ENCODE measurements at regions not wholly inside any gene's neighbourhood (a gene's known extent, or its start where the extent isn't known, plus 50 kb on each side); places are given as distances from the start of the nearest gene placed in this dataset.

DNA sequence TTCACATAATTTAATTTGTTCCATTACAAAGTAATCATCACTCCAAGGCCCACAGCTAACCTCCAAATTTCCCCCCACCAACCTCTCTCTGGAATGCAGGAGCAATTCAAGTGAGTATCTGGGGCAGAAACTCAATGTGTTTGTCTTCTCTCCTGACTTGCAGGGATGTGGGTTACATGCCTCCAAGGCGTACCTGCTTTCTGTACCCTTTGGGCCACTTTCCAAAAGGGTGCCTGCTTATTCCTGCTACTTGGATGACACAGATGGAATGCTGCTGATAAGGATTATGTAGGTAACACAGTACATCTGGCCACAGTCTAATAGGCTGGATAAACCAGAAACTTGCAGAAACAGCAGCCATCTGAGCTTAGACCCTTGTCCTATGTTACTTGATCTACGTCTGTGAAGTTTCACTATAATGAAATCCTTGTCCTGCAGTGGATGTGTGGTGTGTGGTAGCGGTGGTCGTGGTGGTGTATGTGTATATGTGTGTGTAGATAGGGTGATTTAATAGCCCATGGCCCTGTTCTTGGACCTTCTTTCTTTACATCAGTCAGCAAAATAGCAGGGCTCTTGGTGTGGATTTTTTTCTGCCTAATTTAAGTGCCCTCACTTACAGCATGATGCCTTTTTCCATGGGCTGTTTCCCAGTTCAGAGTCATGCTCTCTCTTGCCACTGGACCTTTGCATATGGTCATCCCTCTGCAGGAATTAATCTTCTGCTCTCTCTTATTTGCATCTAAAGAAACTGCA is 175.9 kb downstream of the ZDHHC21 start:
- DNase-seq = no peak

DNA sequence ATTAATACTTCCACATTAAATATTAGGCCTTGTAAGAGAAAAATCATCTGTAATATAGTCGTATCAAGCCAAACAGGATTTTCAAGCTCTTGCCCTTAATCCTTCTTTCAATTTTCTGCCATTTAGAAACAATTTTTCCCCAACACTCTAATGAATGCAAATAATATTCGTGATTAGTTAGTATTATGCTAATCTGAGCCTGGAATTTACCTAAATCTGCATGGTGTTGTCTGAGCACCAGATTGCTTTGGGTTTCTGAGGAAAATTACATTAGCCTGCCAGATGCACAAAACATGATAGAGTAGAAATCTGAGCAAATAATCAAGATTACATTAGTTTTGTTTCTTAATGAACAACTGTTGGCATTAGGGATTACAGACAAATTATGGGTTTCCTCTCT is 176.6 kb downstream of the ZDHHC21 start:
- no peak for DNase-seq

DNA sequence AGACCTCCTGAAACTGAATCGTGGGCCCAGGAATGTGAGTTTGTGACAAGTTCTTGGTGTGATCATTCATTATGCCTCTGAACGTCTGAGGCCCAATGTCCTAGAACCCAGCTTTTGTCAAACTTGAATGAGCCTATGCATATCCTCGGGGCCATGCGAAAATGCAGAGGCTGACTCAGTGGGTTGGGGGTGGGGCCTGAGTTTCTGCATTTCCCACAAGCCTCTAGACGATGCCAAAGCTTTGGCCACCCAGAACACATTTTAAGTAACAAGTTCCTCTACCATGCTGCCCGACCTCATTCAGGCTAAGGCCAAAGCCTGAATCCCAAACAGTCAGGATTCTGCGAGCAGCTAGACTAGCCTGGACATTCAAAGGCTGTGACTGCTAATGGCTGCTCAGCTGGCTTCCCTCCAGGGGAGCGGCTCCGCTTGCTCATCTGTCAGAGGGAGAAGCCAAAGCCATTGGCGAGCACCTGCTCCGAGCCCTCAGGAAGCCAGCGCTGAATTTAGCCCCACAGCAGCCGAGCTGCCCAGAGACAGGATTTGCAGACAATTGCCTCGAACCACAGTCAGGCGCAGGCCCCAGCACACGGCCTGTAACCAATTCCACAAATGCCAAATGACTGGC is 177.5 kb downstream of the ZDHHC21 start:
- DNase-seq = no peak

DNA sequence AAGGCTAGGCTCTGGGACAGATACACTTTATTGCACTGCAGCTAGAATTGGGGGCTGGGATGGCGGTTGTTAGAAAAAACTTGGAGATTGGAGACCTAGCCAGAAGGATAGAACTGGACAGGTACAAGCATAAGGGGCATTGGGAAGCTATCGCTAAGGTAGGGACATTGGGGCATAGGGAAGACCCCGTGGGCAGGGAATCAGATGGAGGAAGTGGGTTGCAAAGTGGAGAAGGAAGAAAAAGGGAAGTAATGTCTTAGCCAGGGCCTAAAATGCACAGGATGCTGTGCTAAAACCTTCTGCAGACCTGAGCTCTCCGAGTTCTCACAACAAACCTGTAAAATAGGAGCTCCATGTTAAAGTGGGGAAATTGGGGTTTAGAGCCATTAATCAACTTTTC is 178.2 kb downstream of the ZDHHC21 start:
- DNase-seq = no peak

DNA sequence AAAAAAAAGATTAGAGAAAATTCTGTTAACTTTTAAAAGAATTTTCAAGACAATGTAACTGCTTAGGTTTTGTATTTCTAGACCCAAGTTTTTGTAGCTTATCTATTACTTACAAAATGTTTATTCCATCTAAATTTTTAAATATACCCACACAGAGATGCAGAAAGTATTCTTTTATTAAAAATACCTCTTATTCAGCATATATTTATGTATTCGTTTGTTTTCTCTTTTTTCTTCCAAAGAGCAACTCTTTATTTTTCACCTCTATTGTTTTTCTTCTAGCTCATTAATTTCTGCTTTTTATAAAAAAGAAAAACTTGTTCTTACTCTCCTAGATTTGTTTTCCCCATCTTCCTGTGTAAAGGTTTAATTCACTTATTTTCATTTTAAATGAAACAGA is 180.3 kb downstream of the ZDHHC21 start:
- DNase-seq = no peak

DNA sequence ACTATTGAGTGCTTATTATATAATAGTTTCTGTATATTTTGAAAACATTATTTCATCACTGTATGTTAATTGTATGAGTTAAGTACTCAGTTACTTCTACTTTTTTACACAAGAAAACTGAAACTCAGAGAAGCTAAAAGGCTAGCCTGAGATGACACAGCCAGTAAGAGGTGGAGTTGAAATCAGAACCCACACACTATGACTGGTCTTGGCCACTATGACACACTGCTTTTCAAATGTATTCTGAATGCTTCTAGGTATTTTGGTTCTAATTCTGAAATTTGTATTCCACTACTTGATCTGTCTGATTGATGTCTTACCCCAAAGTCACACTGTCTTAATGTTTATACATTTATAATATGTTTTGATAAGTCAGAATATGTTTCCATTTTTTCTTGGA is 181.8 kb downstream of the ZDHHC21 start:
- no peak for DNase-seq

DNA sequence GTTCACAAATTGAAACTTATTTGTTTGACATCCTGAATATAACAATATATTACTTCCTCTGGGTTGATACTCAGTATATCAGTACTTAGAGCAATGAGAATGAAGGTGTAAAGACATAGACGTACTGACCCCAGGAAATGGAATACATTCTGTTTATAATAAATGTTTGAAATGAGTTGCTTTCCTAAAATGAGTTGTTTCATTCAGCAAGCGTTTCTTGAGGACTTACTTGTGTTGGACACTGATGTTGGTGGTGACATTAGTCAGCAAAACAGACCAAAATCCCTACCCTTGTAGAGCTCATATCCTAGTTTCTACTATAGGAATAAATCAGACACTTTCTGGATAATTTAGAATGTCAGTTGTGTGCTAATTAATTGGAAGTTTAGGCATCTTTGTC is 184.3 kb downstream of the ZDHHC21 start:
- DNase-seq = no peak

DNA sequence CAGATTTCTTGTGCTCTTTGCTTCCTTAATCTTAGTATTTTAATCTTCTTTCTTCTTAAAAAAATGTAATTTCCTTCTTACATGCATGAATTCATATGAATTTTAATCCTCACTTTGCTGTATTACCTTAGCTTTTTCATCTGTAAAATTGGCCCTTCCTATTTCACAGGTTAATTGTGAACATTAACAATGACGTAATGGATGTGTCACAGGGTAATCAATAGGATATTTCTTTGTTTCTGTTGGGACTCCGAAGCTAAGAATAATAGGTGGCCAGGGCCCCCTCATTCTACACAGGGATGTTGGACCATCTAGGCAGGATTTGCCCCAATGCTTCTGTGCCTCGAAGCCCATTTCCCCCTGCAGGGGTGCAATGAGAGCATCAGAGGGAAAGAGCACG is 187.4 kb upstream of the NFIB start:
- DNase-seq = no peak

DNA sequence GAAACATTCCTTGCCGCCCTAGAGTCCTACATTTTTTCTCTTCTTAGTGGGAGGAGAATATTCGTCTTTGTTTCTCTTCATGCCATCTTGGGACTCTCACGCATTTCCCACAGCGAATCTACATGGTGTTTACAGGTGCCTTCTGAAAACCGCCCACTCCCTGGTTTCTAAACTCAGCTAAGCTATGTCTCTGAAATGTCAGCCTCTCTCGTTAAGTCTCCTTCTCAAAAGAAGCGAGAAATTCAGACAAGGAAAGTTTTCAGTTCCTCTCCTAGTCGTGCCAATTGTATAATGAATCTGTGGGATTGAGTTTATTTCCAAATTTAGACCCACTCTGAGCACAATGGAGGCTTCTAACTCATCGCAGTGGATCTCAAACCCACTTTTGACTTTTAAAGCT is 186.8 kb upstream of the NFIB start:
- DNase-seq = no peak

DNA sequence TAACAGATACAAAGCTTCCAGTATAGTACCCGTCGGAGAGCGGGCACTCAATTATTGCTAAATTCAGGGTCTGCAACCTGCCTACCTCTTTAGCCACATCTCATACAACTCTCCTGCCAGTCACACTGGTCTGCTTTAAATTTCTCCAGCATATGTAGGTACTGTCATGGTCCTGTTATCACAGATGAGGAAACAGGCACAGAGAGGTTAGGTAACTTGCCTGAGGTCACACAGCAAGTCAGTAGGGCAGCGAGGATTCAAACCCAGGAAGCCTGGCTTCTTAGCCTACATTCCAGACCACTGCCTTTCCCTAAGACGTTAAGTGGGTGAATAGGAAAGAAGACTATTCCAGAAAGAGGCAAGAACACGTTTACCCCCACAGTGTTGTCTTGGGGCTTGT is 186.0 kb upstream of the NFIB start:
- DNase-seq = no peak

DNA sequence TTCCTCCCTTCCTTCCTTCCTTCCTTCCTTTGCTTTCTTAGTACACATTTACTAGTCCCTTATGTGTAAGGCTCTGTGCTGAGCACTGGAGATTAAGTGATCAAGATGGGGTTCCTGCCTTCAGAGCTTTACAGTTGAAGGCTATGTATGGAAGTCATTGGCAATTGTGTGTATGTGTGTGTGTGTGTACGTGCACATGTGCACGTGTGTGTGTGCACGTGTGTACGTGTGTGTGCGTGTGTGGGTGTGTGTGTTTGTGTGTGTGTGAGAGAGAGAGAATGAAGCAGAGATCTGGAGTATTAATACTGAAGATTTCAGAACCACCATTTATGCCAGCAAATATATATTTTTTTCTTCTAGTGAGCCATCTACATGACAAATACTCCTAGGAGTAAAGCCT is 184.9 kb upstream of the NFIB start:
- no peak for DNase-seq

DNA sequence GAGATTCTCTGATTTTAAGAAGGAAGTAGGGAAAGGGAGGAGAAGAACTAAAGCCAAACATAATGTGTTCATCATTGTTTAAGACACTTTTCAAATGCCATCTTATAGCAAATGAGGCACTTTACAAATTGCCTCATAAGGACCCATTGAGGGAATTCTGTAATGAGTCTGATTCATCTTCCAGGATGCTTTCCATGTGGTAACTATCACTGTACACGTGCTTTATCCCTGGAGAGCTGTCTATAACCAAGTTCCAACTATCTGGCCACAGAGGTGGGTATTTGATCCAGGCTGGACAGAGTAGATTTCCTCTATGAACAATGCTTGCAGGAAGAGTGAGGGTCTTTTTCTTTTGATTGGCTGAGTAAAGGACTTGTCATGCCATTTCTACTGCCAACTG is 183.5 kb upstream of the NFIB start:
- DNase-seq = no peak

DNA sequence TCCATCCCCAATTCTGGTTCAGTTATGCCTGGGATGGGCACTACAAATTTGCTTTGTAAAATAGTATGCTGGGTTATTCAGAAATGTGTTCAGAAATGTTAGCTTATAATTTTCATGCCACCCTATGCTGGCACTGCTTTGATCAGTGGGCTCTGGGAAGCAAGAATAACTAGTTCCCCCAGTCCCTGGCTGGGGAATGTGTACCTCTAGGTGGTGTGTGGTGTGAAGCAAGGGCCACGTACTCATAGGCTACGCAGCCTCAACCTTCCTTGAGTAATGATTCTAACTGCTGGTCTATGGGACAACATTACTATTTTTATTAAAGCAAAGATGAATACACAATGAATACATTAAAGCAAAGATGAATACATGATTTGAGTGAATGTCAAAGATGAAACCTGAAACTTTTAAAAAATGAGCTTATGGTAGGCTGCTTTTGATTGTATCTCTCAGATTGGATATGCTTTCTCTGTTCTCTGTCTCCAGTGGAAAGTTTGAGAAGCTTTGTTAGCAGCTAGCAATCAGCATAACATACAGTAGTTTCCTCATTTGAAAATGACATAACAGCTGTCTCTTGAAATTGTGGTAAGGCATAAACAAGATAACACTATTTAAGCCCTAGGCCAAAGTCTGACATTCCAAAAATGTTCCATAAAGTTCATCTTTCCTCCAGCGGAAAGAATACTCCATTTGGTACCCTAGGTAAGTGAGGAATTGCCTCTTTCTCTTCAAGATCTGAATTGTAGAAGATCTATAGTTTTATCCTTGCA is 174.7 kb upstream of the NFIB start:
- DNase-seq = no peak

DNA sequence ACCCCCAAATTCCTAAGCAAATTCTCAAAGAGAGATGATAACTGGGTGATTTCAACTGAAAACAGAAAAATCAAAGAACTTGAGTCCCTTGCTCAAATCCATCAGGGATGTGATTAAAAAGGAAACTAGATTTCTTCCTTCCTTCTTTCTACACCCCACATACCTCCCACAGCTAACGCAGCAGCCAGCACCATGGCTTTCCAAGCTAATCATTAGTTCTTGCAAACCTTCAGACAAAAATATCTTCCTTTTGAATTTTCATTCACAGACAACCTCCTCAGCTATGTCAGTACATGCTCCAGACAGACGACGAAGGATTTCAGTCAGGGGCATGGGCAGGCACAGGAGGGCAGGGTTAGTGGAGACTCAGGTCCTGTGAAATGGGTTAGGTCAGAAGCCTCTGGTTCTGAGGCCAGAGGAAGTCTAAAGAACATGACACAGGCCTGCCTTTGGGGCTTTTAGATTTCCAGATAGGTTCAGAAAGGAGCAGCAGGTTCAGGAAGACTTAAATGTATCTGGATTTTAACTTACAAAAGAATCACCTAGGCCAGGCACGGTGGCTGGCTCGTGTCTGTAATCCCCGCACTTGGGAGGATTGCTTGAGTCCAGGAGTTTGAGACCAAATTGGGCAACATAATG is 173.7 kb upstream of the NFIB start:
- no peak for DNase-seq

DNA sequence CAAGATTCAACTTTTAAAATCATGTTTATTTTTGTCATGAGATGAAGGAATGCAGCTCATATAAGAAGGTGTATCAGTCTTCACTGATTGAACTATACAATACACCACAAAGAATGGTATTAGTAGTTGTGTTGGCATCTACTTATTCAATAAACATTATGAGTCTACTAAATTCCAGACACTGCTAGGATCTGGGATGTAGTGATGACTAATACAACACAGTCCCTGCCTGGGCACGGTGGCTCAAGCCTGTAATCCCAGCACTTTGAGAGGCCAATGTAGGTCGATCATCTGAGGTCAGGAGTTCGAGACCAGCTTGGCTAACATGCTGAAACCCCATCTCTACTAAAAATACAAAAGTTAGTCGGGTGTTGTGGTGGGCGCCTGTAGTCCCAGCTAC is 171.4 kb upstream of the NFIB start:
- DNase-seq = no peak

DNA sequence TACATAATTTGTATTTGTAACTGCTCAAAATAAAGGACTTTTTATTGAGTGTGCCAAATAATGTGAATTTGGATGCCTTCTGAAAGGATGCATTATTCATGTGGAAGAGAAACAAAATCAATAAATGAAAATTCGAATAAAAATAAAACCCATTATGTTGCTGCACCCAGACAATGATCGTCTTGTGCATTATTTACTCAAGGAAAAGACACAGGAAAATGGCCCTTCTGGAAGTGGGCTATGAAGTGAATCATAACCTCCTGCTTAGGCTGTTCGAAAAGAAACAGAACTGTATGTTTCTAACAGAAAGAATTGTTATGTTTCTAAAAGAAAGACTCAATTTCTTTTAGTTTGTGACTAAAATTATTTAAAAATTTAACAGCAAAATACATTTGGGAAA is 168.9 kb upstream of the NFIB start:
- DNase-seq = no peak

DNA sequence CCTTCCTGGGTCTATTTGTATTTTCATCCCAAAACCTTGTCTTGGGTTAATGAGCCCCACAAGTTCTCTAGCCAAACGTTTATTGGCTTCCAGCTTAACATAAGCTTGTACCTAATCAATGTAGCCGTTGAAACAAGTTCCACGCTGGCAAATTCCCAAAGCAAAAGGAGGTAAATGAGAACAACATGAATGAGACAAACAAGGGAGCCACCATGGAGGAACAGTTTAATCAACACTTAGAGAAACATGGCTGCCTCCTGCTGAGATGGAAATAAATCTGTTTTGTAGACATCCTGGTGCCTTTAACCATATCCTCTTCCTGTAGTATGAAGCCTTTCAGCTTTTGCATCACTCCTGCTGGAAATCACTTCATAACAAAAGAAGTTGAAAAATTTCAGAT is 166.6 kb upstream of the NFIB start:
- DNase-seq = no peak

DNA sequence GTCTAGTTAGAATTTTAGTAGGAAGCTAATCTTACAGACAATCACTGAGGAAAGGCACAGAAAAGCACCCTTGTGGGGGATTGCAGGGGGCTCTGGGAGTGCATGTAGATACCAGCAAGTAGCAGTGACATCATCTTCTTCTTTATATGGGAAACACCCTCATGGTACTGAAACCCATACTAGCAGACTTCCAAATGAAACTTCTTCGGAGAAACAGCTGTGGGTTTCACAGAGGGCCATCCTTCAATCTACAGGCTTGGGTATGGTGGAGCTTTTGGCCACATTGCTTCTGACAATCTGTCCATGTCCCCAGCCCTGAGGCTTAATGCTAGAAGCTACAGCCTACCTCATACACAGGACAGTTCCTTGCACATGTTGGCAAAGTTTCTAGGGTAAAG is 165.2 kb upstream of the NFIB start:
- no peak for DNase-seq

DNA sequence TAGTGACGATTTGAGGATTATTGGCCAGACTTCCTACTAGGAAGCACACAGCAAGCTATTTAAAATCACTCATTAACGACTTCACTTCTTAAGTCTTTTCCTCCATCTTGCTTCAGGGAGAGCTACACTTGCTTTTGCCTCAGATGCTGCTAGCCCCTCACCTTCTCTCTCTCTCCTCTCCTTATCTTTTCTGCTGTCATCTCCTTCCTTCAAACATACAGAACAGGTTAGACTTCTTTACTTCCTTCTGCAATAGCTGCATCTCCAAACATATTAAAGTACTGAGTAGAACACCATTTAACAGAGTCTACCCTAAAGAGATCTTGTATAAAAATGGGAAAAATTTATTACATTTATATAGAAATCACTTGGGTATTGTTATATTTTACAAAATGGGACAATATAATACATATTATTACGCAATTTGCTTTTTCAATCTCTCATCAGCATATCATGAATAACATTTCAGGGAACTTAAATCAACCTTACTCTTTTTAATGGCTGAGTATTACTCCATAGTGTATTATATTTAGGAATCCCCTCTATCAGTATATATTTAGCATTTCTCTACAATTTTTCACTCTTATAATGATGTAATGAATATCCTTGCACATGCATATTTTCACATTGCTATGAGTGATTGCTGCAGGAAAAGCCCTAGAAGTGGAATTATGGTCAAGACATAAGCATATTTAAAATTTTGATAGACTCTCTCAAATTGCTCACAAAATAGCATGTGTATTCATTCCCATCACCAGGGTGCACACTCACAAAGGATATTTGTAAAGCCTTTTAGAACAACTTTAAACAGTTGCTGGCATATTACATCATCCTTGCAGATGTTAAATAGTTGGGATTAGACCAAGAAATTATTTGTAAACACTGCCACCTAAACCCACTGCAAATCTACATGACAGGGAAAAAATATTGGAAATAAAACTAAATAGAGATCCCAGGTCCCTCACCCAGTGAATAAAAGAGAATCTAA is 164.5 kb upstream of the NFIB start:
- DNase-seq = no peak

DNA sequence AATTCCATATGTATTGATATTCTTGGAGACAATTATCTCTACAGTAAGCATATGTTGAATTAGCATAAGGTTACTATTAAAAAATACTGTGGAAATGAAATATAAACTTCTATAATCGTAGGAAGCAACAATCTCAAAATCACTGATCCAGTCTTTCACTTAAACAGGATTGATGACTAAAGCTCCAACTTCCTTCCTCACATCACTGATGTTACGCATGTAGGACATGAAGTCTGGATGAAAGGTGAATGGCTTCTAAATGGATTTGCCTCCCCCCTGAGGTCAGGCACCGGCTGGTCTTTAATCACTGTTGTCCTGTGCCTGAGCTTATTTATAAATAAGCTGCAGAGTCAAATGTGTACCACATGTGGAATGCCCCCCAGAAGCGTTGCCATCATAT is 157.1 kb upstream of the NFIB start:
- no peak for DNase-seq

DNA sequence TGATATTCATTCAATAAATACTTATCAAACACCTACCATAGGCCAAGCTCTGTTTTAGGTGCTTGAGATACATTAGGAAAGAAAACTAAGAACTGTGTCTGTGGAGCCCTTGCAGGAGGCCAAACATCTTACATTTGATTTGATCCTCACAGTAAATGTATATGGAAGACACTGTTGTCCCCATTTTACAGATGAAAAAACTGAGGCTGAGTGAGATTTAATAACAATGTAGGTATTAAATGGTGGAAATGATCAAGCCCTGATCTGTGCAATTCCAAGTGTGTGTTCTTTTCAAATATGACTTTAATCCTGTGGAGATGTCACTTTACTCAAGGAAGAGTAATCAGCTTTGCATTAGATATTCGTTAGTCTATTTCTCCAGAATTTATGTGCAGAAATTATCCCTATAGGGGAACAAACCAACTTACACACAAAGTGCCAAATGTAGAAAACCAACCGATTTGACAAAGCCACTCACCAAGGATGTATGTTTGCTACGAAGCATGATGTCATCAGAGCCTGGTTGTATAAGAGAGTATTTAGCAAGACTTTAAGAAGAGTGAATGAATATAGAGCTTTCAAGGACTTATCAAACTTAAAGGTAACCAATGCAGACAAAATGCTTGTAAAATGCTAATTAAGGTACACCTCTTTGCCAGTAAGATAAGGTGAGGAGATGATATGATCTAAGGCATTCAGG is 153.9 kb upstream of the NFIB start:
- no peak for DNase-seq

DNA sequence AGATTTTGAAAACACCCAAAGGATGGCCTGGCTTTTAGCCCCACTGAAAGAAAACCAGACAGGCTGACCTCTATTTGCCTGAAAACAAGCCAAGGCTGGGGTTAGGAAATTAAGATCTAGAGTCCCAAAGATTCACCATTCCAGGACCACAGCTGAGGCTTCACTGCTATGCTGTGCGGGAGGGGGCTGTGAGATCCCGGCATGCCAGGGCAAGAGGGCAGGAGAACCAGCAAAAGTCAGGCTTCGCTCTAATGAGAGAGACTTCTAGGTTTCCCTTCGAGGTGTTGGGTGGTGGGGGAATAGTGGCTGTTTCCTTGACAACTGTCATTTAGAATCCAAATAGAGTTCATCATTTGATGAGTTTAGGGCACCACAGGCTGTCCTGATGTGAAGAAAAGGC is 152.9 kb upstream of the NFIB start:
- no peak for DNase-seq

Measured in activated CD8-positive, alpha-beta memory T cell treated with anti-CD3 and anti-CD28 coated beads for 24 hours (primary cell).